GM18520 (cell line): ENCODE measurements at regions not wholly inside any gene's neighbourhood (a gene's known extent, or its start where the extent isn't known, plus 50 kb on each side); places are given as distances from the start of the nearest gene placed in this dataset.
"Not testable (repeated sequence)": the region's sequence is repeated elsewhere in the genome, so short reads cannot be mapped to it uniquely, and the experiment has no call there.

ENCODE experiments used
- ATAC-seq: cut with Tn5 transposase; IDR thresholded peaks from one replicate; pipeline ENCODE4 v1.9.1; 2021; ENCODE audit not compliant: unreplicated experiment

DNA sequence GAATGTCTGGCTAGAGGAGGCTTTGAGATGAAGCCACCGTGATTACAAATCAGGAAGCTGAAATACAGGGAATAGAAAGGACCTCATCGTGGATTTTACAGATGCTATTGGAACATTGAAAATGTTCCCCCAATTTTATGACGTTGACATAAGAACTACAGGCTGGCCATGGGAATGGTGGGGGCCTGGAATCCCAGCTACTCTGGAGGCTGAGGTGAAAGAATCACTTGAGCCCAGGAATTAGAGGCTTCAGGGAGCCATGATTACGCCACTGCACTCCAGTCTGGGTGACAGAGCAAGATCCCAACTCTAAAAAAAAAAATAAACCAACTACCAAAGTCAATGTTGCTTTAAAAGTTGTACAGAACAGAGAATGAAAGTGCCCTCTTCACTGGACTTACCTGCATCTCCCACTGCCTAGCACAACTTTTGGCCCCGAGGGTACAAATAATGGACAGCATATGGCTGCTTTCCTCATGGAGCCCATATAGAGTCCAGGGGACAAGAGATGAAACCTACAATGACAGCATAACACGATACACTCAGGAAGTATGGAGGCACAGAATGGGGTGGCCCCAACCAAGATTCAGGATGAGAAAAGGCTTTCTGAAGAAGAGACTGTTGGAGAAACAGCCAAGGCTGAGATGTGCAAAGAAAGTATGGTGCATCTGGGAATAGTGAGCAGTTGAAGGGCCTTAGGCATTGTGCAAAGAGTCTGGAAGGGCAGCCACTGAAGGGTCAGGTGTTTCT, 254.8 kb downstream of the MYCN start:
- ATAC-seq: no peak

- ATAC-seq: no peak
Measured at GRCh38 chr2:16194530-16194929, 254.2 kb downstream of the MYCN start.

- no peak for ATAC-seq
Measured at GRCh38 chr2:16194096-16194390, 253.7 kb downstream of the MYCN start.

GRCh38 chr2:16192416-16193216, 252.3 kb downstream of the MYCN start:
- ATAC-seq: no peak

DNA sequence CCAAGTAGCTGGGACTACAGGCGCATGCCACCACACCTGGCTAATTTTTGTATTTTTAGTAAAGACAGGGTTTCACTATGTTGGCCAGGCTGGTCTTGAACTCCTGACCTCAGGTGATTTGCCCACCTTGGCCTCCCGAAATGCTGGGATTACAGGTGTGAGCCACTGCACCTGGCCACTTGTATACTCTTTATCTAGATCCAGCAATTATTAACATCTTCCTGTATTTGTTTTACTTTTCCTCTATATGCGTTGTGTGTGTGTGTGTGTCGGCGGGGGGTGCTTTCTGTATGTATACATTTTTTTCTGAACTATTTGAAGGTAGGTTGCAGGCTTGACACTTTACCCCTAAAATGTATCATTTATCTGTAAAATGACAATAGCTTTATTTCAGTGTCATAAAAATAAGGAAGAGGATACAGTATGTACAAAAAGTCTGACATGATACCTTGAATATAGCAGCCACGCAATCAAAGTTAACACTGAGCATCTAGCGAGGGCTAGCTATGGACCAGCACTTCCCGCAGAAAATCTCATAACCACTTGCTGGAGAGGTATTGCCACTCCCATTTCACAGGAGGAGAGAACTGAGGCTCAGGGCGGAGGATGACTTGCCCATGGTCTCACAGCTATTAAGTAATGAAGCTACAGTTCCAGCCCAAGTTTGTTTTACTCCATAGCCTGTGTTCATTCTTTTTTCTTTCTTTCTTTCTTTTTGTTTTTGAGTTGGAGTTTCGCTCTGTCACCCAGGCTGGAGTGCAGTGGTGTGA, 251.3 kb downstream of the MYCN start:
- no peak for ATAC-seq

GRCh38 chr2:16190446-16191270, 250.3 kb downstream of the MYCN start:
- no peak for ATAC-seq

DNA sequence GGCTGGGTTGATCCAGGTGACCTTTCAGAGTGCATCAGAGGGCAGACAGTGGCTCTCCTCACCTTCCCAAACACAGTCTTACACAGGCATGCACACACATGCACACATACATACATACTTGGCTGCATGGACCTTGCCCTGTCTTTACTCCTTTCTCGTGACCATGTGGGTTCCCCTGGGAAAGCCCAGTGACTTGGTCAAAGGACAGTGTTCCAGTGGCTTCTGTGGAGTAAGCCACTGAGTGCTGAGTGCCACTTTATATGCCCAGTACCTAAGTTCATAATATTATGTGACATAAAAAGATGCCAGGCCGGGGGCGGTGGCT, 249.4 kb downstream of the MYCN start:
- no peak for ATAC-seq

GRCh38 chr2:16189029-16189835, 248.9 kb downstream of the MYCN start:
- no peak for ATAC-seq

DNA sequence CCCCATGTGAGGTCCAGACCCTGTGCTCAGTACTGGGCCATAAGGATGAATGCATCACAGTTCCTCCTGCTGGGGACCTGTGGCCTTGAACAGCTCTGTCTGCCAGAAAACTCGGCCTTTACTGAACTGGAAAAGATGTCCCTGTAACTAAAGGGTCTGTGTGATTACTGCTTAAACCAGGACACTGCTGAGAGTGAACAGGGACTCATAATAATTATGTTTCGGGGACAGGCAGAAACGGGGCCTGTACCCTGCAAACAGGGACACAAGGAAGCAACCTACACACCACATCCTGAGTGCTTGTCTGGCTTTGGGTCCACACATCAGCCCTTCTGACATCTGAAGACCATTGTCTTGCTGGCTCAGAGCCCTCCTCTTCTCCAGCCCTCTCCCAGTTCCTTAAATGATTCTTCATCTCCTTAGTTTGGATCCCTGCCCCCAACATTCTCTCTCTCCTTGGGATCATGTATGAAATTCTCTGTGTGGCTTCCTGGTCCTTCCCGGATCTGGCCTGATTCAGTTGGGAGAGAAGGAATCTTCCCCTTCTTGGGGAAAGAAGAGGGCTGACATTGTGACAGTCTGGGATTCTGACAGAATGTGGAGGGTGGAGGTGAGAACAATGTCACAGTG, 248.0 kb downstream of the MYCN start:
- ATAC-seq: no peak

DNA sequence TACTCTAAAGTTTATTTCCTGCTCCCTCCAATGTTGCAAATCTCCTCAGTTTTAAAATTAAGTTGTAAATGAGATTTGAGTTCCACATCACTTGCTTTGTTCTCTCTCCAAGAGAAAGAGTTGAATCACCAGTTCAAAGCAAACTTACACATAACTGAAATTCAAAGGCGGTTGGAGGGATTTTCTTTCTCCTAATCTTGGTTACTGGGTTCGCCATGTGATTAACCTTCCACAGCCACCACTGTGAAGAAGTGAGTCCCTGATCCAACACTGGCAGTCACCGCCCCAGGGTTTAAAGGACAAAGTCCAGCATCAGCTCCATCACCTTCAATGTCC, 247.1 kb downstream of the MYCN start:
- ATAC-seq: no peak

DNA sequence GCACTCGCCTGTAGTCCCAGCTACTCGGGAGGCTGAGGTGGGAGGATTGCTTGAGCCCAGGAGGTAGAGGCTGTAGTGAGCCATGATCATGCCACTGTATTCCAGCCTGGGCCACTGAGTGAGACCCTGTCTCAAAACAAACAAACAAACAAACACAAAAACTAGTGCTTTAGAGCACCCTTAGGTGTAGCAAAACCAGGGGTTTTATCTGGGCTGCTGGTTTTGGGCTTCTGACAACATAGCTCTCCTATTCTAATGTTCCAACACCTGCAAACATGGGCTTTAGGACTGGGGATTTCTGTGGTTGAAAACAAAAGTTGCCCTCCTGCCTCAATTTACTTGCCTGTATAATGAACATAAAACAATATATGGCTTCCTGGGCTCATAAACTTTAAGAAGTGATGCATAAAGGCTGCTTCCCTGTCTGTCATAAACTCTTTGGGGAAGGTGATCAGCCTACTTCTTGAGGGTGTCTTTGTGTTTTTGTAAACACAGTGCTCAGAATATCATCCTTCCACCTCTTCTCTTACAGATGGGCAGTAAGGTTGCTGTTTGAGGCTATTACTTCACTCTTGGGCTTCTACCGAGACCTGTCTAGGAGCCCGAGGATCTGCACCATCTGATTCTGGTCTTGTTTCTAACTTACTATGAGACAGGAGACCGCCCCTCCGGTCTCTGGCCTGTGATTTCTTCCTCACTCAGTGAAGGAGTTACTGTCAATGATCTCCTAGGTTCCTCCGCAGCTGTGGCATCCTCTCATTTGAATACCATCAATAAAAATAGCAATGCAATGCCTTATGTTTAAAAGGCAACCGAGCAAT, 246.5 kb downstream of the MYCN start:
- no peak for ATAC-seq

GRCh38 chr2:16185801-16186272, 245.5 kb downstream of the MYCN start:
- no peak for ATAC-seq

- ATAC-seq: no peak
Measured at GRCh38 chr2:16184945-16185660, 244.8 kb downstream of the MYCN start.

DNA sequence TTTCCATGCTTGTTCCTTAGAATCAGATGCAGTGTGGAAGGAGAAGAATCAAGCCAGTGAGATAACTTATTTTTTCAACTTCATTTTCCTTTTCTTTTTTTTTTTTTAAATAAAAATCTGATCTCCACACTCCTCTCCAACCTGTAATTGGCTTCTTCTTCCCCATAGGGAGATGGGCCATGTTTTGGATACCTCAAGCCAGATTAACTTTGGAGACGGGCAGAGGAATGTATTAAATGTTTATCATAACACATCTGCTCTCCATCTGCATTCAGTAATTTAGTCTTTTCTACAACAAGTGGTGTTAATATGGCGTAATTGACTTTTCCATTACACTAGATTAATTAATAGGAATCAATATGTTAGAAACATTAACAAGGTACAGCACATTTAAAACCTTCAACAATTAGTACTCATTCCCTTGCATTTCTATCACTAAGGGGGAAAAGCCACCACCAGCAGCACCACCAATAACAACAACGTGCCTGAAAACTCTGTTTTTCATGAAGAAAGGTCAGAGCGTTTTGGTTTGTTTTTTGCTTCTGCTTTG, 244.1 kb downstream of the MYCN start:
- ATAC-seq: no peak

DNA sequence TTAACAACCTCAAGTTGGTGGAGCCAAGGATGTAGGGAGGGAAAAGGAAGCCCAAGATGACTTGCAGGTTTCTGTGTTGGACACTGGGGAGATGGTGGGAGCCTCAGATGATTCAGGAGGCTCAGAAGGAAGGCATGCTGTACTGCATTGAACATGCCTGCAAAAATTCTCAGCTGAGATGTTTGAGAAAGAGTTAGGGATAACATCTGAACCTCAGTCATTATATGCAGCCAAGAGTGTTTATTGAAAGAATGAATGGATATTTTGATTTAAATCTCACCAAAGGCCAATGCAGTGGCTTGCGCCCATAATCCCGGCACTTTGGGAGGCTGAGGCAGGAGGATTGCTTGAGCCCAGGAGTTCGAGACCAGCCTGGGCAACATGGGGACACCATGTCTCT, 243.0 kb downstream of the MYCN start:
- ATAC-seq: no peak

DNA sequence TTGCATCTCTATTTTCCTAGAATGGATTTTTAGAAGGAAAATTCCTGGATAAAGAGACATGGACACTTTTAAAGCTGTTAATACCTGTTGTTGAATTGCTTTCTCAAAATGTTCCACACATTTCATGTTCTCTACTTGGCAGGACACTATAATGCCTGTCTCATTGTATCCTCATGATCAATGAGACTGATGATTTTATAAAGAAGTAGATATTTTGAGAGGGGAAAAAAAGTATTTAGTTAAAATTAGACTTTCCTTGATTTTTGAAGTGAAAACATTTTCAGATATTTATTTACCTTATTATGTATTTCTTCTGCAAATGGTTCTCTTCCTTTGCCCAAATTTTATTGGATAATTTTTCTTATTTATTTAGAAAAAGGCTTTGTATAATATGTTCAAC, 242.5 kb downstream of the MYCN start:
- no peak for ATAC-seq

DNA sequence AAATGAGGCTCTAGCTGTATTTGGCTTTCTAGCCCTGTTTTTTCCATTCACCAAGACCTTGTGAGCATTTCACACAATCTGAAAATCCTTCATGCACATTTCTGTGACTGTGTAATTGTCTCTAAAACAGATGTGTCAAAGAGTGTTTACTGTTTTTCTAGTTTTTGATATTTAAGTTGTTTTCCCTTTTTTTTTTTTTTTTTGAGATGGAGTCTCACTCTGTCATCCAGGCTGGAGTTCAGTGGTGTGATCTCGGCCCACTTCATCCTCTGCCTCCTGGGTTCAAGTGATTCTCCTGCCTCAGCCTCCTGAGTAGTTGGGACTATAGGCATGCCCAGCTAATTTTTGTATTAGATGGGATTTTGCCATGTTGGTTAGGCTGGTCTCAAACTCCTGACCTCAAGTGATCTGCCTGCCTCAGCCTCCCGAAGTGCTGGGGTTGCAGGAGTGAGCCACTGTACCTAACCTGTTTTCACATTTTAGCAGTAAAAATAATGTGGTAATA, 242.0 kb downstream of the MYCN start:
- ATAC-seq: not testable (repeated sequence)

DNA sequence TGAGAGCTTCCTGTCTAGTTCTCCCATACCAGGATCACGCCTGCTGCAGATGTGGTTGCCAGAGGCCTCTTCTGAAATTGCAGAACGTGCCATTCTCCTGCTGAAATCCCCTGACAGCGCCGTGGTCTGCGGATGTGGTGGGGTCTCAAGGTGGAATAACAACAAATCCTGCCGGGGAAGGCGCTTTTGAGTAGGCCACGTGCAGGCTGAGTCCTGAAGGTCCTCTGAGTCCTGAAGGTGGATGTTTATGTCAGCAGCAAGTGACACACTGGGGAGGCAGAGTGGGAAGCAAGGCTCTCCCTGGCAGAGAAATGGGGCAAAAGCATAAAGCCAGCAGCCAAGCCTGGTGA, 241.4 kb downstream of the MYCN start:
- ATAC-seq: no peak
